ENCODE measurements at regions not wholly inside any gene's neighbourhood (a gene's known extent, or its start where the extent isn't known, plus 50 kb on each side); places are given as distances from the start of the nearest gene placed in this dataset.

DNA sequence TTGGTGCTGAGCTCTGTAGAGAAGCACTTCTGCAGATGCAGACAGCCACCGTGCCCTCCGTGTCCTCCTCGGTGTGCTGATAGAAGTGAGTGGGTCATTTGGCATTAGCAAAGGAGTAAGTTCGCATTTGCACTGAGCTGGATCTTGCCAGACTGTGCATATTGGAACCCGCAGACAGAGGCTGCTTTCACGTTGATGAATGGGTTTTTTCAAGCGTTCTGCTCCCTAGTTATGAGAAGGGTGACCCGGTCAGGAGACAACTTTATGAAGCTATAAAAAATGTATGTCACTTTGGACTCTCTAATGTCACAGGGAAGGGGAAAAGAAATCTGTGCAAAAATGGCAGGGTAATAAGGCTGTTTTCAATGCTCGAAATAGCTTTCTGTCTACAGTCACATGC, 739.4 kb downstream of the MCTP2 start:
- TF ChIP-seq, protein P1, sequence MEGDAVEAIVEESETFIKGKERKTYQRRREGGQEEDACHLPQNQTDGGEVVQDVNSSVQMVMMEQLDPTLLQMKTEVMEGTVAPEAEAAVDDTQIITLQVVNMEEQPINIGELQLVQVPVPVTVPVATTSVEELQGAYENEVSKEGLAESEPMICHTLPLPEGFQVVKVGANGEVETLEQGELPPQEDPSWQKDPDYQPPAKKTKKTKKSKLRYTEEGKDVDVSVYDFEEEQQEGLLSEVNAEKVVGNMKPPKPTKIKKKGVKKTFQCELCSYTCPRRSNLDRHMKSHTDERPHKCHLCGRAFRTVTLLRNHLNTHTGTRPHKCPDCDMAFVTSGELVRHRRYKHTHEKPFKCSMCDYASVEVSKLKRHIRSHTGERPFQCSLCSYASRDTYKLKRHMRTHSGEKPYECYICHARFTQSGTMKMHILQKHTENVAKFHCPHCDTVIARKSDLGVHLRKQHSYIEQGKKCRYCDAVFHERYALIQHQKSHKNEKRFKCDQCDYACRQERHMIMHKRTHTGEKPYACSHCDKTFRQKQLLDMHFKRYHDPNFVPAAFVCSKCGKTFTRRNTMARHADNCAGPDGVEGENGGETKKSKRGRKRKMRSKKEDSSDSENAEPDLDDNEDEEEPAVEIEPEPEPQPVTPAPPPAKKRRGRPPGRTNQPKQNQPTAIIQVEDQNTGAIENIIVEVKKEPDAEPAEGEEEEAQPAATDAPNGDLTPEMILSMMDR (IDR thresholded peaks at IDR 0.05; ENCODE audit: borderline replicate concordance, insufficient read depth, low read depth, low read length), result no peak
- no peak overlapping the region for H3K4me3 ChIP-seq (ENCODE audit: low read depth, low read length)

DNA sequence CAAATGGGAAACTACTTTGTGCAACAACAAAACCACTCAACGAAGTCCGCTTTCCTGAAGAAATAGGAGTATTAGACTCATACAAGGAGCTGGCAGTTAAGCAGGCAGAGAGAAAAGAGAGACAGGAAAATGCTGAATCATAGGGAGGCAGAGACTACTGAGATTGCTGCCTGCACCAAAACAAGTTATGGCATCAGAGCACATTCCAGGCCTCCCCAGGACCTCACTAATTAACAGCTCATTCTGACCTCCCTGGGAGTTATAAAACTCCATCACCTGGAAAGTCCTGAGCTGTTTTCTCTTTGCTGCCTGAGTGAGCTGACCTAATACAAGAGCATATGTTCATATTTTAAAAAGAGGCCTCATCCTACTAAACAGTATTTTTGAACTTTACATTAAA, 741.0 kb downstream of the MCTP2 start:
- TF ChIP-seq, protein P1 (IDR thresholded peaks at IDR 0.05; ENCODE audit: borderline replicate concordance, insufficient read depth, low read depth, low read length), result no peak

DNA sequence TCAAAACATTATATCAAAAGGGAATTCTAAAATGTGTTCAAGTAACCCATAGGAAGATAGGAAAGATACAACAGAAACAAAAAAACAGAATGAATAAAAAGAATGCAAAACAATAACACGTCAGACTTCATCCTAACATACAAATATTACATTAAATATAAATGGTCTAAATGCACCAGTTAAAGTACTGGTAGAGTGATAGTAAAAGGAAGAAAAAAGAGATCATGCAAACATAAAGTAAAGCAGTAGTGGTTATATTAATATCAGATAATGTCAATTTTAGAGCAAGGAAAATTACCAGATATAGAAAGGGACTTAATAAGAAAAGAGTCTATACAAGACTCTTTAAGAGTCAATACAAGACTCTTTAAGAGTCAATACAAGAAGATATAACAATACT, 755.7 kb downstream of the MCTP2 start:
- no peak overlapping the region for H3K4me3 ChIP-seq (ENCODE audit: low read depth, low read length)
- TF ChIP-seq, protein P1 (IDR thresholded peaks at IDR 0.05; ENCODE audit: borderline replicate concordance, insufficient read depth, low read depth, low read length), result no peak

More for the DNA sequence above, 741.0 kb downstream of the MCTP2 start:
- H3K4me3 ChIP-seq (ENCODE audit: low read depth, low read length), result no peak overlapping the region

DNA sequence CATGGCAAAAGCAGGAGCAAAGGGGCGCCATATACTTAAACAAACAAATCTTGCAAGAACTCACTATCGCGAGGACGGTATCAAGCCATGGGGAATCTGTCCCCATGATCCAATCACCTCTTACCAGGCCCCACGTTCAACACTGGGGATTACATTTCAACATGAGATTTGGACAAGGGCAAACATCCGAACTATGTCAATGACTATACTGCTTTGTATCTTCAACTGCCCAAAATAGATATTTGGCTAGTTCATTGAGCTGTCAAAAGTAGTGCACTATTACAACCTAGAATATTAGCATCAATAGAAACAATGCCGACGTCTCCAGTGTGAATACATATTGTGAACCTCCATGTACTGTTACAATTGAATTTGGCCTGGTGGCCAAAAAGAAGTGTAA, 760.4 kb downstream of the MCTP2 start:
- H3K4me3 ChIP-seq (ENCODE audit: low read depth, low read length), result no peak overlapping the region
- TF ChIP-seq, protein P1 (IDR thresholded peaks at IDR 0.05; ENCODE audit: borderline replicate concordance, insufficient read depth, low read depth, low read length), result no peak

DNA sequence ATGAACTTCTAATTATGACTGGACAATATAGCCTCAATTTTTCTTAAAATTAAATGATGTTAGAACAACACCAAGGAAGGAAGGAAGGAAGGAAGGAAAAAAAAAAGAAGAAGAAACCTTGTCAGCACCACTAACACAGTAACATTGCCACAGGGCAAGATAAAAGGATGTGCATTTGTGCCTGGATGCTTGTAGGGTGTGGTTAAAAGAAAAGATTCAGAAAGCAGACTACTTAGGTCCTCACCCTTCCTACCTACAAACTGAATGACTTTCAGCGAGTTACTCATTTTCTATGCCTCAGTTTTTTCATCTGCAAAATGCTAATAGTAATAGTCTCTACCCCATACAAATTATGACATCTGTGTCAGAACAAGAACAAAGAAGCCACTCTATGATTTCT, 778.3 kb downstream of the MCTP2 start:
- TF ChIP-seq, protein P1 (IDR thresholded peaks at IDR 0.05; ENCODE audit: borderline replicate concordance, insufficient read depth, low read depth, low read length), result no peak
- no peak overlapping the region for H3K4me3 ChIP-seq (ENCODE audit: low read depth, low read length)

DNA sequence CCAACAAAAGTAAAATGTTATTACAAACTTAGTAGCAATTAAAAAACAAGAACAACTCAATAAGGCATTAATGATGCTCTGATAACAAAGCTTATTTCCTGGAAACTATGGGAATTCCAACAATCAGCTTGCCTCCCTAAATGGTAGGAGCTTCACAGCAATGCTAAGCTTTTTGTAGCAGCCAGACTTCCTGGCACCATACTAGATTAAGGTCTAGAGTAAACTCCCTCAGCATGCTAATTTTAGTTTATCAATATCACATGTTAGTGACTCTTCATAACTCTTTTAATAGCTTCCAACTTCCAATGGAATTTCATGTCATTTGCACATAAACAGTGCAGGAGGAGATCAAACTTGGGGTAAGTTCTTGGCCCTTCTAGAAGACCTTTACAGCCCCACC, 782.0 kb downstream of the MCTP2 start:
- TF ChIP-seq, protein P1 (IDR thresholded peaks at IDR 0.05; ENCODE audit: borderline replicate concordance, insufficient read depth, low read depth, low read length), result no peak
- H3K4me3 ChIP-seq (ENCODE audit: low read depth, low read length), result no peak overlapping the region

DNA sequence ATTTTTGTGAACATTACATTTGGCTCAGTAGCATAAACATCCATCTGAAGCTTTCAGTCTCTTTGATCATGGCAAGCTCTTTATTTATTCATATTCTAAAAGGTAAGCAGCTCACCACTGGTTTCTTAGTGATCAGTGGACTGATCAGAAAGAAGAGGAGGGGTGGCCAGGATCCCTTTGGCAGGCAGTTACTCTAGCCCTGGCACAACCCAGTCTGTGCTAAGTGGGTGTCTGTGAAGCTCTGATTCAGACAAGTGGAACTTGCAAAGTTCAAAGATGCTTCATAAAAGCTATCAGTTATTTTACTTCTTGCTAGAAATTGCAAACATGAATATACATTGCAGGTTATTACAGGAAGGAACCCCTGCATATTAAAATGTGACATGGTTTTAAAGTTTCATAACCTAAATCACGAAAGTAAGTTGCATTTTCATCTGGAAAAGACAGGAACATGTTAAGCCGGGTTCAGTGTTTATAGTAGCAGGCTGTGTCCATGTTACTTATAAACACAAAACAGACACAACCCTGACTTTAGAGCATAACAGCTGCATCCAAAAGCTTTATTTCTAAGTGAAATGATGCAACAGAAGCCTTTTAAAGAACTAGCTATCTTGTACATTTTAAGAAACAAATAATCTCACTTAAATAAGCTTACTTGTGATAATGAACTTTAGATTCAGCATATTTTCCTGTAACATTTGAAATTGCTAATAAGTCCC, 785.3 kb downstream of the MCTP2 start:
- TF ChIP-seq, protein P1 (IDR thresholded peaks at IDR 0.05; ENCODE audit: borderline replicate concordance, insufficient read depth, low read depth, low read length), result no peak
- H3K4me3 ChIP-seq (ENCODE audit: low read depth, low read length), result no peak overlapping the region
